Adrenal gland (tissue), 9 donors: ENCODE measurements at regions not wholly inside any gene's neighbourhood (a gene's known extent, or its start where the extent isn't known, plus 50 kb on each side); places are given as distances from the start of the nearest gene placed in this dataset.

Source experiments
- DNase-seq, 7 donors: peaks; one replicate each; pipeline ENCODE4 v3.0.0-alpha.2; 2019 to 2020
- H3K27ac ChIP-seq, 5 donors: fragments of 200-600 bp; sonication (generic) in 4 of 5; 1 replicate in 3 of 5; 2 replicates in 2 of 5; pipeline versions ENCODE4 v1.5.1 to v1.8.0; 2016 to 2020; ENCODE audit warnings: mild to moderate bottlenecking in 1 of 5
- H3K27me3 ChIP-seq: fragments of 200-600 bp; 2 replicates; pipeline ENCODE4 v1.8.0; 2021
- H3K36me3 ChIP-seq, 2 donors: fragments of 200-600 bp; replicated peaks in 1 of 2; 1 replicate in 1 of 2; 2 replicates in 1 of 2; pipeline versions ENCODE4 v1.5.1 to v1.8.0; 2018 to 2022
- H3K4me1 ChIP-seq, 2 donors: fragments of 200-600 bp; replicated peaks in 1 of 2; 1 replicate in 1 of 2; 2 replicates in 1 of 2; pipeline versions ENCODE4 v1.5.1 to v1.8.0; 2018 to 2021
- H3K4me3 ChIP-seq, 4 donors: fragments of 200-600 bp; sonication (generic) in 3 of 4; one replicate each; pipeline ENCODE4 v1.5.1; 2016 to 2018
- H3K9me3 ChIP-seq, 3 donors: fragments of 200-600 bp; sonication (generic) in 1 of 3; replicated peaks in 1 of 3; 1 replicate in 2 of 3; 2 replicates in 1 of 3; pipeline versions ENCODE4 v1.5.1 to v1.8.0; 2016 to 2021
- CTCF ChIP-seq, 6 experiments: fragments of 450-650 bp in 4 of 6; fragments of 200-600 bp in 2 of 6; sonication (generic) in 1 of 6; IDR thresholded peaks; 1 replicate in 5 of 6; 2 replicates in 1 of 6; pipeline versions ENCODE4 v1.5.1 to v1.8.0; 2016 to 2021; ENCODE audit warnings: antibody characterized with exemption in 6 of 6, mild to moderate bottlenecking in 2 of 6, moderate library complexity in 1 of 6
- POLR2A ChIP-seq, 2 donors: fragments of 450-650 bp; IDR thresholded peaks; one replicate each; pipeline ENCODE4 v1.6.1; 2017; ENCODE audit warnings: antibody characterized with exemption in 2 of 2, mild to moderate bottlenecking in 2 of 2, moderate library complexity in 1 of 2
- WGBS, 4 donors: extraction: QIAGEN DNeasy Blood & Tissue Kit in 2 of 4; methylation state at CpG; one replicate each; pipeline versions ENCODE4 v1.1.5 to v1.1.7; 2013 to 2017; 5-methylcytosine and 5-hydroxymethylcytosine counted together
- intact Hi-C, 2 donors: fragments of 100-400 bp; cut with DNase I; formaldehyde crosslinking; loops; one replicate each; pipeline versions ENCODE4 v1.14.1 to v1.15.0; 2022 to 2023
- donor health status: healthy with polysubstance abuse.
- donor health status: Bipolar disorder and iron deficiency.
- donor health status: DM: yes; HTN: yes; CAD: no.
- donor health status: DM: no; HTN: no; CAD: no.
- donor health status: DM: no; HTN: no; CAD: no.

DNA sequence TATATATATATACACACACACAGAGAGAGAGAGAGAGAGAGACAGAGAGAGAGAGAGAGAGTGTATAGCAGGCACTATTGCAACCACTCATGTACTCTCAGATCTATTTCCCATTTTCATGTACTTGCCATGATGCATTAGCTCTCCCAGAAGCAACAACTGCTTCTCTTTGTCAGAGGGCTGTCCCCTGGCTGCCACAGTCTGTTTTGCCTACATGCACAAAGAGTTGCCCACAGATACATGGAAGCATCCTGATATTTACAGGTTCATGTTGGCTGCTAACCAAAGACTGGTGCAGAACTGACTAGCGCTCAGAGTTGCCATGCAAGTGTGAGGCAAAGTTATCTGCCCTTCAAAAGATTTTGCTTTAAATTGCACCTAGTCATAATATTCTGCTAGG lies 469.3 kb upstream of the ZNF804A start:
- H3K36me3 ChIP-seq, result no peaks in the 10 kb centered on the region
- TF ChIP-seq CTCF (IDR thresholded peaks at IDR 0.05), result no peak
- TF ChIP-seq POLR2A (IDR thresholded peaks at IDR 0.05), result no peak
- H3K27me3 ChIP-seq, result no peaks in the 10 kb centered on the region
- no peaks in the 10 kb centered on the region for H3K4me1 ChIP-seq
- WGBS, 4 donors, result 34 to 100% (median 85%) methylated on average over 1 of the region's 1 CpG
- no peak for DNase-seq
- H3K4me3 ChIP-seq, result no peak overlapping the region
- H3K27ac ChIP-seq, result no peak overlapping the region
- intact Hi-C loops, result no loop called here
- H3K9me3 ChIP-seq, result no peaks in the 10 kb centered on the region

DNA sequence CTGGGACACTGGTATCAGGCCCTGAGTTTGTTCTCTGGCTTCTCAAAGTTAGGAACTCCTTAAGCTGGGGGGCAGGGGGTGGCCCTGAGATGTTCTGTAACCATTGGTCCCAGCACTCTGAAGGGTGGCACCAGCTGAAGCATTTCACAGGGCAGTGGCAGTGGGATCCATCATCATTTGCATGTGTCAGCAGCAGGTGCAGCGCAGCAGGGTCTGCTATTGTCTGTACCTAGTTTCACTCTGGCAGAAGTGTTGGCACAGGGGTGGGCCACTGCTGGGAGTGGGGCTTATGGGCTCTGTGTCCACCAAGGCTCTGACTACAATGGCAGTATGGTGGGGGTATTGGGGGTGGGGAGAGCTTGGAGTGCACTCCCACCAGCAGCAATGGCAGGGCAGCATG lies 460.4 kb upstream of the ZNF804A start:
- intact Hi-C loops, result no loop called here
- H3K9me3 ChIP-seq, result no peaks in the 10 kb centered on the region
- TF ChIP-seq CTCF (IDR thresholded peaks at IDR 0.05) (no peak), POLR2A (IDR thresholded peaks at IDR 0.05) (no peak)
- H3K4me1 ChIP-seq, result no peaks in the 10 kb centered on the region
- 76 to 88% (median 86%) methylated on average over 1 of the region's 1 CpG; no CpG with 5 or more reads in 1 of the 4 donors for WGBS, 4 donors
- no peak for DNase-seq
- no peaks in the 10 kb centered on the region for H3K27me3 ChIP-seq
- H3K27ac ChIP-seq, result no peak overlapping the region
- H3K36me3 ChIP-seq, result no peaks in the 10 kb centered on the region
- H3K4me3 ChIP-seq, result no peak overlapping the region

DNA sequence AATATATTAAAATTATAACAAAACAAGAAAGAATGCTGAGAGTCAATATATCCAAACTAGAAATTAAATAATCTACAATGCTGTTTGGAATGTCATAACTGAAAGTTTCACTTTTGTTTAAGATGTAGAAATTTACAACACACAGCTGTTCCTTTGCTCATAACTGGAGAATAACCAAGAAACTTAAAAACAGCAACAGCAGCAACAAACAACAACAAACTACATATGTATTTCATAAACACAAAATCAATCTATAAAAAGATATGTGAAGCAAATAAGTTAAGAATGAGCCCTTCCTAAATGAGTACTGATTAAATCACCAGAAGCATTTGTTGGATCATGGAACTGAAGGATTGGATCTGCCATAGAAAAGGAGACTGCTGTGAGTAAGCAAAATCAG lies 456.5 kb upstream of the ZNF804A start:
- no peaks in the 10 kb centered on the region for H3K4me1 ChIP-seq
- H3K9me3 ChIP-seq, result no peaks in the 10 kb centered on the region
- TF ChIP-seq POLR2A (IDR thresholded peaks at IDR 0.05) (no peak), CTCF (IDR thresholded peaks at IDR 0.05) (no peak)
- no peak for DNase-seq
- no peaks in the 10 kb centered on the region for H3K36me3 ChIP-seq
- no peak overlapping the region for H3K4me3 ChIP-seq
- H3K27me3 ChIP-seq, result no peaks in the 10 kb centered on the region
- intact Hi-C loops, result no loop called here
- H3K27ac ChIP-seq, result no peak overlapping the region

GRCh38 chr2:184154438-184154837 lies 443.9 kb upstream of the ZNF804A start:
- no peaks in the 10 kb centered on the region for H3K4me1 ChIP-seq
- WGBS, 4 donors, result 47 to 73% (median 71%) methylated on average over 2 of the region's 2 CpGs
- TF ChIP-seq CTCF (IDR thresholded peaks at IDR 0.05) (no peak), POLR2A (IDR thresholded peaks at IDR 0.05) (no peak)
- no peaks in the 10 kb centered on the region for H3K36me3 ChIP-seq
- H3K27me3 ChIP-seq, result no peaks in the 10 kb centered on the region
- no peak overlapping the region for H3K4me3 ChIP-seq
- no peak overlapping the region for H3K27ac ChIP-seq
- no peaks in the 10 kb centered on the region for H3K9me3 ChIP-seq
- DNase-seq, result no peak
- intact Hi-C loops, result no loop called here
